Skeletal muscle tissue (tissue), 3 donors: ENCODE measurements at regions not wholly inside any gene's neighbourhood (a gene's known extent, or its start where the extent isn't known, plus 50 kb on each side); places are given as distances from the start of the nearest gene placed in this dataset.

Experiments
- H3K27ac ChIP-seq: one replicate; pipeline ENCODE4 v1.7.0; 2013; ENCODE audit warnings: mild to moderate bottlenecking, low read depth, low read length, inconsistent platforms
- H3K27me3 ChIP-seq, 3 donors: one replicate each; pipeline ENCODE4 v1.7.0; 2013; ENCODE audit warnings: low read length in 3 of 3; ENCODE audit not compliant: control insufficient read depth in 3 of 3, insufficient read depth in 3 of 3
- H3K36me3 ChIP-seq, 3 donors: one replicate each; pipeline ENCODE4 v1.7.0; 2013; ENCODE audit warnings: low read length in 3 of 3; ENCODE audit not compliant: control insufficient read depth in 3 of 3, insufficient read depth in 3 of 3
- H3K4me1 ChIP-seq, 3 donors: one replicate each; pipeline ENCODE4 v1.7.0; 2013; ENCODE audit warnings: low read length in 3 of 3, mild to moderate bottlenecking in 3 of 3; ENCODE audit not compliant: control insufficient read depth in 3 of 3, insufficient read depth in 3 of 3
- H3K4me3 ChIP-seq, 3 donors: one replicate each; pipeline ENCODE4 v1.7.0; 2013; ENCODE audit warnings: low read length in 3 of 3
- H3K9ac ChIP-seq, 3 donors: one replicate each; pipeline ENCODE4 v1.7.0; 2013; ENCODE audit warnings: low read length in 3 of 3, mild to moderate bottlenecking in 3 of 3, moderate library complexity in 2 of 3, low read depth in 1 of 3
- H3K9me3 ChIP-seq, 3 donors: one replicate each; pipeline ENCODE4 v1.7.0; 2013; ENCODE audit warnings: low read length in 3 of 3; ENCODE audit not compliant: control insufficient read depth in 3 of 3
- donor health status: Osteomylitis.

DNA sequence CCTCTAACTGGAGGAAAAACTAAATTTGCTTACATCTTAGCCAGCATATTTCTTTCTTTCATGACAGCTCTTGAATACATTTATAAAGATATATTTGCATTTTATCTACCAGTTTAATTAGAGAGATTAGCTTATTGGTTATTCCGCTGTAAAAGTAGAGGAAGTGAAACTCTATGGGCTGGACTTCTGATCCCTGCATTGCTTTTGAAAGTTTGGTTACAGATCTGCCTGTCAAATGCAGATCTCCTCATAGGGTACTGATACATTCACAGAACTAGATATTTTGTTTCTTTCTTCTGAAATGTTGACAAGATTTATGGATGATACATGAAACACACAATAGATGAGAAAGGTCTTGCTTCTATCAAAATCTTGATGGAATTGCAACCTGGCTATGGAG, 581.4 kb upstream of the AADAT start:
- no peak overlapping the region for H3K4me3 ChIP-seq

DNA sequence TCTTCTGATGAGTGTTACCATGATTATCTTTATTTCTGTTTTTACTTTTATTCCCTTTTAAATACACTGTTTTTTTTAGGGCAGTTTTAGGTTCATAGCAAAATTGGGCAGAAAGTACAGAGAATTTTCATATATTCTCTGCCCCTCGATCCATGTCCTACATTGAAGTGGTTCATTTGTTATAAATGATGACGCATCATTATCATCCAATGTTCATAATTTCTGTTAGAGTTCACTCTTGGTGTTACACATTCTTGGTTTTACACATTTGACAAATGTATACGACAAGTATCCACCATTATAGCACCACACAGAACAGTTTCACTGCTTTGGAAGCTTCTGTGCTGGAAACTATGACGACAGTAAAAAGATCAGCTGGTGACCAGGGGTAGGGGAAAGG, 578.1 kb upstream of the AADAT start:
- Histone ChIP-seq H3K9ac (no peak overlapping the region), H3K36me3 (no peaks in the 10 kb centered on the region), H3K4me1 (no peaks in the 10 kb centered on the region), H3K27ac (no peak overlapping the region), H3K9me3 (no peaks in the 10 kb centered on the region), H3K4me3 (no peak overlapping the region), H3K27me3 (no peaks in the 10 kb centered on the region)

More for the DNA sequence above, 581.4 kb upstream of the AADAT start:
- no peaks in the 10 kb centered on the region for H3K27me3 ChIP-seq
- no peaks in the 10 kb centered on the region for H3K4me1 ChIP-seq
- no peaks in the 10 kb centered on the region for H3K36me3 ChIP-seq
- no peak overlapping the region for H3K9ac ChIP-seq
- H3K9me3 ChIP-seq, result no peaks in the 10 kb centered on the region
- H3K27ac ChIP-seq, result no peak overlapping the region

DNA sequence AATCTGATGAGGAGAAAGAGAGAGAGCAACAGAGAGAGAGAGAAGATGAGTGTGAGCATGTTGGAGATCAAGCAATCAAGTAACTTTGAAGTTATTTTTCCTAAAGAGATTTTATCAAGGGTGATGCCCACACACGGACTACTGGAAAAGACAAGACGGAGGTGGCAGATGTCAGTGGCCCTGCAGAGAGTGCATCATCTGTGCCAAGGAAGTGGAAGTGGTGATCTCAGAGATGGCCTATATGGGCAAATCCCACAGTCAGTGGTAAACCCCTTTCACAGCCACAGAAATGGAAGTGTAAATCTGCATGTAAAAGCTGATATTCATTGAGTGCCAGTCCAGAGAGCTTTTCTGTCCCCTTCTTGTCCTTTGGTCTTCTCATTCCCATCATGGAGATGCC, 577.2 kb upstream of the AADAT start:
- H3K27me3 ChIP-seq, result no peaks in the 10 kb centered on the region
- no peaks in the 10 kb centered on the region for H3K36me3 ChIP-seq
- H3K4me1 ChIP-seq, result no peaks in the 10 kb centered on the region
- no peak overlapping the region for H3K9ac ChIP-seq
- H3K27ac ChIP-seq, result no peak overlapping the region
- H3K9me3 ChIP-seq, result no peaks in the 10 kb centered on the region
- no peak overlapping the region for H3K4me3 ChIP-seq

DNA sequence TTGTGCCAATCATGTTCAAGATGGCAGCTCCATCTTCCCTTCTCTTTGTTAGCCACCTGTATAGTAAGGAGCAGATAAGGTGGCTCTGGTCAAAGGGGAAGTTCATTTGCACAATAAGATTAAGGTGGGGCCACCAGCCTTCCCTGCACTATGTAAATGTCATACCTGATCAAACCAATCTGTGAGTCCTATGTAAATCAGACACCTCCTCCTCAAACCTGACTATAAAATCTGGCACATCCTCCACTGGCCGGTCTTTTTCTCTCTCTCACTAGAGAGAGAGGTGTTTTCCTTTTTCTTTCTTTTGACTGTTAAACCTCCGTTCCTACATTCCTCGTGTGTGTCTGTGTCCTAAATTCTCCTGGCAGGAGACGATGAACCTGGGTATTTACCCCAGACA, 572.5 kb upstream of the AADAT start:
- Histone ChIP-seq H3K9me3 (no peaks in the 10 kb centered on the region), H3K4me3 (no peak overlapping the region), H3K27me3 (no peaks in the 10 kb centered on the region), H3K4me1 (no peaks in the 10 kb centered on the region), H3K9ac (no peak overlapping the region), H3K36me3 (no peaks in the 10 kb centered on the region), H3K27ac (no peak overlapping the region)

DNA sequence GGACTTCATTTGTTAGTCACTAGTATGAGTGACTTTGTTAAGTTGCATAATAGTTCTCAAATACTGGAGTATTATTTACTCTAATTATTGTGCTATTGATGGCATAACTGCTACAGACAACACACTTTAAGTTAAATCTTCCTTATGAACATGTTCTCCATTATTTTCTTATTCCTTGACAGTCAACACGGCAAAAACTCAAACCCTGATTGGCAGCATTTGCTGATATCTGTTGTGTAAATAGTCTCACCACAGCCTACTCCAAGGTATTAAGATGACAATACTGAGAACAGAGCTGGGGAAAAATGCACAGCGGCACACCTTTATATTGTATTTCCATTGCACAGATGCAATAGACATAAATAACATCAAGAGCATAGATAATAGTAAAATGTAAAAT, 568.0 kb upstream of the AADAT start:
- H3K4me3 ChIP-seq, result no peak overlapping the region
- H3K4me1 ChIP-seq, result no peaks in the 10 kb centered on the region
- H3K27me3 ChIP-seq, result no peaks in the 10 kb centered on the region
- H3K27ac ChIP-seq, result no peak overlapping the region
- no peaks in the 10 kb centered on the region for H3K9me3 ChIP-seq
- H3K36me3 ChIP-seq, result no peaks in the 10 kb centered on the region
- no peak overlapping the region for H3K9ac ChIP-seq

DNA sequence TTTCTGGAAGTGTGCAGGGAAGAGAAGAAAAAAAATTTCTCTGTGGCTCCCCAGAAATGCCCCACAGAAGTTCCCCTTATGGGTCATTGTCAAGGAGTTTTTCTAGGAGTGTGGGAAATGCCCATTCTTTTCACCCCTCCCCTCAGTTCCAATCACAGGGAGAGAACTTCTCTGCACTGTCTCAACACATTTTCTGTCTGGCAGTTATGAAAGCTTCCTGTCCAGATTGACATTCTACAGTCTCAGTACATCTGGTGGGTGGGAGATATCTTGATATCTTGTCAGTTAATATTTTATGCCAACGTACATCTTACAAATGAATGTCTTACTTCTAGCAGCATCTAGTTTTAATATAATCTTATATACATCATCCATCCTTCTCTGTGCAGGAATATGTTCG, 566.8 kb upstream of the AADAT start:
- H3K9ac ChIP-seq, result no peak overlapping the region
- no peaks in the 10 kb centered on the region for H3K36me3 ChIP-seq
- no peak overlapping the region for H3K27ac ChIP-seq
- no peaks in the 10 kb centered on the region for H3K9me3 ChIP-seq
- no peaks in the 10 kb centered on the region for H3K27me3 ChIP-seq
- no peak overlapping the region for H3K4me3 ChIP-seq
- H3K4me1 ChIP-seq, result no peaks in the 10 kb centered on the region

DNA sequence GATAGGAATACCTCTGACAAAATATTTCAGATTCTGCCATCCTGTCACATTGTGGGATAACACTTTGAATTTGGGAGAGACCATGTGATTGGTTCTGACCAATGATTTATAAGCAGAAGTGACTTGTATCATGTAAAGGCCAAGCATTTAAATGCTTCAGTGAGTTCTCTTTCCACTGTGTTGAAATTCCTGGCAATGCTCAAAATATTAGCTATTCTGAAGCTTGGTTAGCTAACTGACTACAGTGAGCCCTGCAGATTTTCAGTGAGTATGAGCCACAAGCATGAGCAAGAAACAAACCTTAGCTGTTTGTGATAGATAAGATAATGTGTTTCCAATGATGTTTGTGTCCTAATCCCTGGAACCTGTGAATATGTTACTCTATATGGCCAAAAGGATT, 562.8 kb upstream of the AADAT start:
- Histone ChIP-seq H3K4me3 (no peak overlapping the region), H3K36me3 (no peaks in the 10 kb centered on the region), H3K9ac (no peak overlapping the region), H3K27ac (no peak overlapping the region), H3K9me3 (peaks cover 0 to 3% (median 0%) of the 10 kb centered on the region in 3 donors), H3K4me1 (no peaks in the 10 kb centered on the region), H3K27me3 (no peaks in the 10 kb centered on the region)

DNA sequence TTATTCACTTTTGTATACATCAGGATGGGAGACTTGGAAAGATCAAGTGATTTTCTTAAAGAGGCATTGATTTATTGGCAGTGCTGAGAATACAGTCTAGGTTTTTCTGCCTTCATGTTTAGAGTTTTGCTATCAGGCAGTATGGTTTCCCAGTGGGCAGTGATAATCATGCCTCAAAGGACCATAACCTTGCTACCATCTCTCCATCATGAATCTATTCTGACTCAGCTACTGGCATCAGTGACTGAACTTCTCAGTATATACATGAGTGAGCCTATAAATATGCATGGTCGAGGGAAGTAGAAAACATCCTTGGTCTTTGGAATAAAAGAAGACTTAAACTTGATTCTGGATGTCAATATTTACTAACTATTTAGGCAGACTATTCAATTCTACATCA, 562.0 kb upstream of the AADAT start:
- no peaks in the 10 kb centered on the region for H3K36me3 ChIP-seq
- no peaks in the 10 kb centered on the region for H3K27me3 ChIP-seq
- H3K27ac ChIP-seq, result no peak overlapping the region
- no peaks in the 10 kb centered on the region for H3K4me1 ChIP-seq
- H3K9ac ChIP-seq, result no peak overlapping the region
- no peak overlapping the region for H3K4me3 ChIP-seq
- peaks cover 0 to 3% (median 0%) of the 10 kb centered on the region in 3 donors for H3K9me3 ChIP-seq

DNA sequence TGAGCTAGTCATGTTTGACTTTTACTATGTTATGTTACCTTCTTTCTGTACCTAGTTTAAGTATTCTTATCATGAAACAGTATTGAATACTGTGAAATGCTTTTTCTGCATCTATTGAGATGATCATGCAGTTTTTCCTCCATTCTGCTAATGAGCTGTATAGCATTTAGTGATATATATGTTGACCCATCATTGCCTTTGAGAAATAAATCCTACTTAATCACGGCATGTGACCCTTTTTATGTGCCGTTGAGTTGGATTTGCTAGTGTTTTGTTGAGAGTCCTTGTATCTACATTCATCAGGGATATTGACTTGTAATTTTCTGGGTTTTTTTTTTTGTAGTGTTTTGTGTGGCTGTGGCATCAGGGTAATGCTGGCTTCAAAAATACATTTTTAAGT, 537.7 kb upstream of the AADAT start:
- H3K27me3 ChIP-seq, result no peaks in the 10 kb centered on the region
- H3K4me3 ChIP-seq, result no peak overlapping the region
- no peaks in the 10 kb centered on the region for H3K36me3 ChIP-seq
- H3K4me1 ChIP-seq, result no peaks in the 10 kb centered on the region
- H3K9me3 ChIP-seq, result peaks cover 0 to 4% (median 0%) of the 10 kb centered on the region in 3 donors
- no peak overlapping the region for H3K27ac ChIP-seq
- no peak overlapping the region for H3K9ac ChIP-seq

DNA sequence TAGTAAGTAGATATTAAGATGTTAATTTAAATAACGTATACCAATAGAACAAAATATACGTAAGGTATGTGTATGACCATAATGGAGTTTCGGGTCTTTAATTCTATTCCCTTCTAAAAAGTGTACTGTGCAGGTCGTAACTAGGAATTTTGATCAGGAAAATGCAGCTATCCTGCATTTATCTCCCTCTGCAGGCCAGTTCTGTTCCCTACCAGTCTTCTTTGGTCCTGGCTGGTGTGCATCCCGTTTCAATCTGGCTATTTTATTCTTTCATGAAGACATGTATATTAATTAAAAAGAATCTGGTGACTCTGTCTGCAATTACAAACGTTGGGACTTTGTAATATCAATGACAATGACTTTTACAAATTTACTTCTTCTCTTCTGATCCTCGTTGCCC, 534.1 kb upstream of the AADAT start:
- H3K36me3 ChIP-seq, result no peaks in the 10 kb centered on the region
- H3K27ac ChIP-seq, result no peak overlapping the region
- no peaks in the 10 kb centered on the region for H3K4me1 ChIP-seq
- no peaks in the 10 kb centered on the region for H3K27me3 ChIP-seq
- H3K9me3 ChIP-seq, result no peaks in the 10 kb centered on the region
- H3K9ac ChIP-seq, result no peak overlapping the region
- H3K4me3 ChIP-seq, result no peak overlapping the region

DNA sequence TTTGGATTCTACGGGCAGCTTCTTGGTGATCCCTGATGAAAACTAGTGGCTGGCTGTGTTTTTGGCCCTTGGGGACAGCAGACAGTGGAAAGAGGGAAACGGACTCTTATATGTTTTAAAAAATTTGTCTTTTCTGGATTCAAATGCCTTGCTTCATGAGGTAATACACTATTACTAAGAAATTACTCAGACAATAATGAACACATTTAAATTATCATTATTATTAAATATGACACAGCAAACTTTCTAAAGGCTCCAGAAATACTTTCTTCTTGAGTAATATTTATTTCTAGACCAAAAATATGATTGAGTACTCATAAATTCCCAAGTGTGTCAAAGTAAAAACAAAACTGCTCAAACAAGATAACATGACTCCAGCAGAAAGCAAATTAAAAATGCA, 520.7 kb upstream of the AADAT start:
- no peaks in the 10 kb centered on the region for H3K27me3 ChIP-seq
- H3K4me1 ChIP-seq, result no peaks in the 10 kb centered on the region
- no peak overlapping the region for H3K9ac ChIP-seq
- H3K4me3 ChIP-seq, result no peak overlapping the region
- H3K9me3 ChIP-seq, result peaks cover 0 to 2% (median 0%) of the 10 kb centered on the region in 3 donors
- H3K27ac ChIP-seq, result no peak overlapping the region
- H3K36me3 ChIP-seq, result no peaks in the 10 kb centered on the region
